MM.1S (cell line): ENCODE measurements at regions not wholly inside any gene's neighbourhood (a gene's known extent, or its start where the extent isn't known, plus 50 kb on each side); places are given as distances from the start of the nearest gene placed in this dataset.

Experiments
- CTCF ChIP-seq: fragments of 300-600 bp; sonication (generic); IDR thresholded peaks from 2 replicates; pipeline ENCODE4 v1.5.1; 2016; ENCODE audit warnings: antibody characterized with exemption, low read length, mixed read lengths
- EZH2 ChIP-seq: fragments of 300-600 bp; sonication (generic); optimal IDR thresholded peaks from 2 replicates; pipeline ENCODE3; 2017; ENCODE audit warnings: low read depth, mild to moderate bottlenecking, antibody characterized with exemption, low read length, mixed read lengths
- EZH2phosphoT487 ChIP-seq: fragments of 300-600 bp; sonication (generic); IDR thresholded peaks from 2 replicates; pipeline ENCODE4 v1.6.1; 2018; ENCODE audit warnings: antibody characterized with exemption, low read length

- TF ChIP-seq CTCF (no peak), EZH2 (no peak), EZH2phosphoT487 (no peak)
Measured at GRCh38 chr18:78649421-78649820, 330.2 kb upstream of the SALL3 start.
